ENCODE measurements at regions not wholly inside any gene's neighbourhood (a gene's known extent, or its start where the extent isn't known, plus 50 kb on each side); places are given as distances from the start of the nearest gene placed in this dataset.

DNA sequence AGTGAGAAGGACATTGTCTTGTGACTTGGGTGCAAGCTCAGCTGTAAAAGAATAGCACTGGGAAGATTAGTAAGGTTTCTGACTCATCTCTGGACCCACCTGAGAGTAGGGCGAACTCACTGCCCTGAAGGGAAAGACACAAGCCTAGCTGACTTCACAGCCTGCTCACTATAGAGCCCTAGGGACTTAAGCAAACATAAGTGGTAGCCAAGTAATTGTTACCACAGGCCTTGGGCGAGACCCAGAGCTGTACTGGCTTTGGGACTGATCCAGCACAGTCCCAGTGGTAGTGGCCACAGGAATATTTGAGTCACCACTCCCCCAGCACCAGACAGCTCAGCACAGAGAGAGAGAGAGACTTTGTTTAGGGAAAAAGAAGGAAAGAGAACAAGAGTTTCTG is 429.9 kb downstream of the TBL1XR1 start:
- TF ChIP-seq TAF1 (IDR thresholded peaks at IDR 0.05; ENCODE audit: borderline replicate concordance, low read depth, low read length) (no peak), EZH2phosphoT487 (IDR thresholded peaks at IDR 0.05; ENCODE audit: borderline replicate concordance, low read depth) (no peak)
- TF ChIP-seq, protein P1, sequence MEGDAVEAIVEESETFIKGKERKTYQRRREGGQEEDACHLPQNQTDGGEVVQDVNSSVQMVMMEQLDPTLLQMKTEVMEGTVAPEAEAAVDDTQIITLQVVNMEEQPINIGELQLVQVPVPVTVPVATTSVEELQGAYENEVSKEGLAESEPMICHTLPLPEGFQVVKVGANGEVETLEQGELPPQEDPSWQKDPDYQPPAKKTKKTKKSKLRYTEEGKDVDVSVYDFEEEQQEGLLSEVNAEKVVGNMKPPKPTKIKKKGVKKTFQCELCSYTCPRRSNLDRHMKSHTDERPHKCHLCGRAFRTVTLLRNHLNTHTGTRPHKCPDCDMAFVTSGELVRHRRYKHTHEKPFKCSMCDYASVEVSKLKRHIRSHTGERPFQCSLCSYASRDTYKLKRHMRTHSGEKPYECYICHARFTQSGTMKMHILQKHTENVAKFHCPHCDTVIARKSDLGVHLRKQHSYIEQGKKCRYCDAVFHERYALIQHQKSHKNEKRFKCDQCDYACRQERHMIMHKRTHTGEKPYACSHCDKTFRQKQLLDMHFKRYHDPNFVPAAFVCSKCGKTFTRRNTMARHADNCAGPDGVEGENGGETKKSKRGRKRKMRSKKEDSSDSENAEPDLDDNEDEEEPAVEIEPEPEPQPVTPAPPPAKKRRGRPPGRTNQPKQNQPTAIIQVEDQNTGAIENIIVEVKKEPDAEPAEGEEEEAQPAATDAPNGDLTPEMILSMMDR (IDR thresholded peaks at IDR 0.05) = no peak

Measured in SK-N-SH (cell line).